ENCODE measurements at regions not wholly inside any gene's neighbourhood (a gene's known extent, or its start where the extent isn't known, plus 50 kb on each side); places are given as distances from the start of the nearest gene placed in this dataset.

DNA sequence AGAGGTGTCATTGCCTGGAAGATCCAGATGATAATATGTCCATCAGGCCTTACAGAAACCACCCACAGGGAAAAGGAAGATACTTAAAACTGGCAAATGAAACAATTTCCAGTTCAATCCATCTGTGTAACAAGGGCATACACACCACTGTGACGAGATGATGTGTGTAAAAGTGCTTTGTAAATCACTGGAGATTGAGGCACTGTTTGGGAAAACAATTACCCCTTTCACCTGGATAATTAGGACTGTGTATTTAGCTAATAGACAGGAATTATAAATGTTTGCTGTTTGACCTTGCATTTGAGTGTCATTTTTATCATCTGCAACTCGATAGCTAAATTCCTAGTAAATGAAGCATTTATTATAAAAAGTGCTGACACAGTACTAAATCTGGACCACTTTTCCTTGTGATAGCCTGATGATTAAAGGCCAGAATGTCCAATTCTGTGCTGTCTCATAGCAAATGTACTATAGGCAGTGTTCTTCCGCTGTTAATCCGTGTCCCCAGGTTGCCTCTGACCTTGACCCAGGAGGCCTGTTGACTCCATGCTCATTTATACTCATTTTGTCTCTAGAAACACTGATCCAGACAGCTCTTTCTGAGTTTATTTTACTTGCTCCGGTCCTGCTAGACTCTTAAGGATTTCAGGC is 105.8 kb downstream of the LACC1 start:
- FAIRE-seq = no peak

DNA sequence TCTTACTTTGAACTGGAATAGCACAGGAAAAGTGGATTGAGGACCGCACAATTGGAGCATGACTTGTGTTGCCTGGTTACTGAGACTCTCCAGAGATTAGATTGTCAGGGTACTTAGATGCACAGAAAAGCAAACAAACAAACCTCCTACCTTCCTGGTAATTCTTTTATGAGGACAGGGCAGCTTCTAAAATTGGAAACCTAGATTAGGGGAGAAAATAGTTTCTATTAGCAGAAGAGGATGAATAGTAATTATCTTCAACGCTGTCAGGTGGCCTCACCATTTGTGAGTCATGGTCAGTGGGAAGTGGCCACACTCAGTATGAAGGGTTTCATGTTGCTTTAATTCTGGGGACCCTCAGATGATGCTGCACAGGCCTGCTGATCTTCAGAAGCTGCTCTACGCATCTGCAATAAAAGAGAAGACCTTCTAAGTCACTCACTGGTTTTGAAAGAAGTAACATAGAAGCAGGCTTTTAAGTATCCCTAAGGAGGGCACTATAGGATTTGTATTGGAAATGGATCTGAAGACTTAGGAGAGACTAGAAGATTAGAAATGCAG is 106.8 kb downstream of the LACC1 start:
- no peak for FAIRE-seq

DNA sequence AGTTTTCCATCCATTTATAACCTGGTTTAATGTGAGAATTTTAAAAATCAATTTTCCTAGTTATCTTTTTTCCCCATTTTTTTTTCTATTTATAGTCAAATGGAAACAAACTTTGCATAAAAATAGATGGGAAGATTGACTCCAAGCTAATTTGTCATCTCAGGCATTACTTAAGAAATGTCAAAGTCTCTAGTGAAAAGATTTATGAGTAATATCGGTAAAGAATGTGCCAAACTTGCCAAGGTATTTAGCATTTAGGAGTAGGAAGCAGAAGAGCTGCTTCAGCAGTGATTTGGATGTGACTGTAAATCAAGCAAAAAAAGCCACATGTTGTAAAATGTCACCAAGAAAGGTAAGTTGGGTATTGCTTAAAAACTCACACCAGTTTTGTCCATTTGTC is 108.6 kb downstream of the LACC1 start:
- FAIRE-seq = no peak

DNA sequence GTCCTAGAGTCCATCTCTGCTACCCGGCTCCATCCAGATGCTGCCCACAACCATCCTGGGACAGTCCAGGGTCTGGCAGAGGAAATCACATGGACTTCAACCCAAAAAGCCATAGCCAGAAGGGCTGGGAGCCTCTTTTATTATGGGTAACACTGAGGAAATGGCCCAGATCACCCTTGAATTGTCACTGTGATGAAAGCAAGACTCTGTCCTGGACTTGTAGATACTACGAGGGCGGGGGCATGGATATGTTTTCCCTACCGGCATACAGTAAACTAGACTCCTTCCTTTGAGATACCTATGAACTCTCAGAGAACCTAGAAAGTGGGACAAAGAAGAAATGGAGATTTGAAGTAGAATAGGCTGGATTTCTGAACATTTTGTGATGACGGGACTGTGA is 110.3 kb downstream of the LACC1 start:
- FAIRE-seq = no peak

DNA sequence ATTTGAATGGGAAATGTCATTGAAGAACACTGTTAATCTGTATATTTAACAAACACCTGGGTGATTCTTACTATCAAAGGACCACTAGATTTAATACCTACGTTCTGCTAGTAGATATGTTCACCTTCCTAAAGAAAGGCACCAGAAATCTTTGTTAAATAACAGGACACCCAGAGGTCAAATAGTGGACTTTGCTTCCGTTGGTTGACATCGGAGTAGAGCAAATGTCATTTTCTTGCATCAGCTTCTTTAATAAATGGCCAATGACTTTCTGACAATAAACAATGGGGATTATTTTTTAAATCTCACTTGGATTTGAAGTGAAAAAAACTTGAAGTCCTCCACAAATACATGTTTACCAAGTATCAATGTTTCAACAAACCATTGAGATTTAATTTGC is 111.1 kb downstream of the LACC1 start:
- FAIRE-seq = no peak

DNA sequence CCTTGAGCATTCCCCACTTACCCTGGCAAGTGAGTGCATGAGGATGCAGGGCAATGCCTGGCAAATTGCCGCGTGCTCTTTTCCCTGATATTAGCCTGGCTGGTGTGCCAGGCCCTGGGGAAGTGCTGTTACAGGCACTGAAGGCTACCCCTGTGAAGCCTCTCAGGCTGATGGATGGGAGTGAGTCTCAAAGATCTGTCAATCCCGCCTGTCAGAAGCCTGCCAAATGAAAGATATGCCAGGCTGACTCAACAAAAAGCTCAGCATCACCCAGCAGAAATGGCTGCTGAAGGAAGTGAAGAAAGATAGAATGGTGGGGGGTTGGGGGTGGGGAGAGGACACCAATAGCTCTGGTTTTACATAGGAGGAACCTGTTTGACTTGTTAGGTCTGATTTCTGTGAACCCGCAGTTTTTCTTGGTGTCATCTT is 112.1 kb downstream of the LACC1 start:
- no peak for FAIRE-seq

DNA sequence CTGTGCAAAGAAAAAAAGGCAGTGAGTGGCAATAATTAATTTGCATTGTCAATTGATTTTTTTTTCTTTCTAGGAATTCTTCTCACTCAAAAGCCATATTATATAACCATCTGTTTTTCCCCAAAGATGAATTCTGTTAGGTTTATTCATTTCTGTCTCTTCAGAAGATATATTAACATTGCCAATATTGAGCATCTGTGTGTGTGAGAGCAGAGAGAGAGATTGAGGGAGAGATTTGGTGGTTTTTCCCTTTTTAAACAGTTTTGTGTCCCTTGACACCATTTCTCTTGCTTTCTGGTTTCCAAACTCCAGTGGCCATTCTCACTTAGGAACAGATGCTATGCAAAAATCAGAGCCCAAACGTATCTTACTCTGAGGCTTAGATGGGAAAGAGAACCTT is 112.5 kb downstream of the LACC1 start:
- no peak for FAIRE-seq

DNA sequence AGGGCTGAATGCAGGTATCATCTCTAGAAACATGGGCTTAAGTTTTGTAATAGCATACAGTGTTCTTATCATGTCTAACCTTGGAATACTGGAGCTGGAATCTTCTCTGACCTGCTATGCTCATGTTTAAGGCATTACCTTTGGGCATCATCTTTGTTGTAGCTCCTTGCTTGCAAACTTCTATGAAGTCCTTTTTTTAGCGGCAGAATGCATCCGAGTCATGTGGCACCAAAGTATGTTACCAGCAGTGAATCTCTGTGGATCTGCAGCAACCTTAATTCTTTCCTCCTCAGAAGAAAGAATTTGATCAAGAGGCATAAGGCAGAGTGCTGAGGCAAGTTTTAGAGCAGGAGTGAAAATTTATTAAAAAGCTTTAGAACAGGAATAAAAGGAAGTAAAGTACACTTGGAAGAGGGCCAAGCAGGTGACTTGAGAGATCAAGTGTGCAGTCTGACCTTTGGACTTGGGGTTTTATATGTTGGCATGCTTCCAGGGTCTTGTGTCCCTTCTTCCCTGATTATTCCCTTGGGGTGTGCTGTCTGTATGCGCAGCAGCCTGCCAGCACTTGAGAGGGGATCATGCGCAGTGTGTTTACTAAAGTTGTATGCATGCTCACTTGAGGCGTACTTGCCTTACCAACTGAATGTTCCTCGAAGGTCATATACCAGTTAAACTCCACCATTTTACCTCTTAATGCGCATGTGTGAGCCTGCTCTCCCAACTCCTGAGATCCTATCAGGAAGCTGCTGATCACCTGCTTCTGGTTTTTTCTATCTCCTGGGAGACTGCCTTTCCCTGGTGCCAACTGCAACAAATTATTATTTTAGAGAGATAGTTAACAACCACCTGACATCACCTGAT is 115.5 kb downstream of the LACC1 start:
- FAIRE-seq = no peak

DNA sequence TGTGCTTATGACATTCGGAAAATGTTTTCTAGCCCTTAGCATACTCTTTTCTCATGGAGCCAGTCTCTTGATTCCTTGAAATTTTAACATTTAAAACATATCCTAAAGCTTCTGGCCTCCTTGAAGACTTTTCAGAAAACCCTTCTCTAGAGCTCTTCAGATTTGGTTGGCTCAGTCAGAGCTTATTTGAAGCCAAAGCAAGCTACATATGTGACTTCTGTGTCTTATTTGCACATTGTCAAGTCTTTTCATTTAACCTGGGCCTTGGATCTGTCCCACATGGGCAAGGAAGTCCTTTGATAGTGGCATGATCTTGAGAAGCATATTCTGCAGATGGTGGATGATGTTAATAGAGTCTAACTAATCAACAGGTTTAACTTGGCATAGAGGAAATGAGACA is 116.5 kb downstream of the LACC1 start:
- FAIRE-seq = no peak

DNA sequence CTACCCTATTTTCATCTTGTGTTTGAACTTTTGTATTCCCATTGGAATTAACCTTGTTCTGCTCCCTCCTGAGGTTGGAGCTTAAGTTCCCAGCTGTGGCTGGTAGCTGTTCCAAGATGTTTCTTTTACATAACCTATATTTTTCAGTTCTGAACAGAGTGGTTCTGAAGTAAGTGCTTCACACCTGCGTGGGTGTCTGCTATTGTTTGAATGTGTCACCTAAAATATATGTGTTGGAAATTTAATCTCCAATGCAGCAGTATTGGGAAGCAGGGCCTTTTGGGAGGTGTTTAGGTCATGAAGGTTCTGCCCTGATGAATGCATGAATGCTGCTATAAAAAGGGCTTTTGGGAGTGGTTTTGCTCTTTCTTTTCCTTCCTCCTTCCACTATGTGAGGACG is 123.8 kb downstream of the LACC1 start:
- FAIRE-seq = no peak

DNA sequence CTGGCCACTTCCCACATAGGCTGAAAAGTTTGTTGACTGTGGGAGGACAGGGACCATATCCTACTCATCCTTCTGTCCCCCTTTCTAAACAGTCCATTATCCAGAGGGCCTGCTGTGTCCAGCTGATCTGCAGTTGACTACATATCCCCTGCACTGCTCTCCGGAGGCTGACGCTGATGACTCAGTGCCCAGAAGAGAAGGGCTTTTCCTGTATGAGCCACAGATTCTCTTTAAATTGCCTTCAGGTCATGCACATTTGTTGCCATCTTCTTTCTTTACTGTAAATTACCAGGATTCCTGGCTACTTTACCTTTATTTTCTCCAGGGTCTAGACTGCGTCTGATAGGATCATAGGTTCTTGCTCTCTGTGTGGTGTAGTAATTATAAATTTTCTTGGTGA is 125.2 kb downstream of the LACC1 start:
- FAIRE-seq = no peak

DNA sequence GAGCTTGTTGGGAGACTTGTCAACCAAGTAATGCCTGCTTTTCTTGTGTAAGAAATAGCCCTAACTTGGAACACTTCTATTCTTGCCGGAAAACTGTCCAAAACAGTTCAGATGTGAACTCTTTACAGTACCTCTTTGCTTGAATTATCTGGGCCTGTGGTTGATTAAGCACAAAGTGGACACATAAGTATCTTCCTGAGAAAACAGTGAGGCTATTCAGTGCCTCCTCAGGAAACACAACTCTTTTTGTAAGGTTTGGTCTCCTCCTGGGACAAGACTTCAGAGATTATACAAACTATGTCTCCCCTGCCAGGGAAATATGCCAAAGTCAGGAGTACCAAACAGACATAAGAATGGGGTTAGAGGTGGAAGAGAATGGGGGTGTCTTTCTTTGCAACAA is 127.7 kb downstream of the LACC1 start:
- no peak for FAIRE-seq

DNA sequence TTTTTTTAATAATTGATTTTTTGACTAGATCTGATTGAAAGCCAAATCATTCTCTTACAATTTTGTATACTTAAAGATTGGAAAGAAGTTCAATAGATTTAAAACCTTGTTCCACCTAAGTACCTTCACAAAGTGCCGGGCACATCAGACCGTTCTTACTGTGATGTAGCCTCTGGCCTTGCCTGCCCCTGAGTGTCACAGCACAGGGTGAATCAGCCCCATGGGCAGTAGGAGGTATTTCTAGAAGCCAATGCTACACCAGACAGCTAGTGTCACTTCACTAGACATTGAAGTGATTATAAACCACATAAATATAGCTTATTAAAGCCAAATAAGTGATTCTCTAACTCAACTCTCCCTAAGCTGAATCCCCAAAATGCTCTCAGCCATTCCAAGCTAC is 131.3 kb downstream of the LACC1 start:
- no peak for FAIRE-seq

DNA sequence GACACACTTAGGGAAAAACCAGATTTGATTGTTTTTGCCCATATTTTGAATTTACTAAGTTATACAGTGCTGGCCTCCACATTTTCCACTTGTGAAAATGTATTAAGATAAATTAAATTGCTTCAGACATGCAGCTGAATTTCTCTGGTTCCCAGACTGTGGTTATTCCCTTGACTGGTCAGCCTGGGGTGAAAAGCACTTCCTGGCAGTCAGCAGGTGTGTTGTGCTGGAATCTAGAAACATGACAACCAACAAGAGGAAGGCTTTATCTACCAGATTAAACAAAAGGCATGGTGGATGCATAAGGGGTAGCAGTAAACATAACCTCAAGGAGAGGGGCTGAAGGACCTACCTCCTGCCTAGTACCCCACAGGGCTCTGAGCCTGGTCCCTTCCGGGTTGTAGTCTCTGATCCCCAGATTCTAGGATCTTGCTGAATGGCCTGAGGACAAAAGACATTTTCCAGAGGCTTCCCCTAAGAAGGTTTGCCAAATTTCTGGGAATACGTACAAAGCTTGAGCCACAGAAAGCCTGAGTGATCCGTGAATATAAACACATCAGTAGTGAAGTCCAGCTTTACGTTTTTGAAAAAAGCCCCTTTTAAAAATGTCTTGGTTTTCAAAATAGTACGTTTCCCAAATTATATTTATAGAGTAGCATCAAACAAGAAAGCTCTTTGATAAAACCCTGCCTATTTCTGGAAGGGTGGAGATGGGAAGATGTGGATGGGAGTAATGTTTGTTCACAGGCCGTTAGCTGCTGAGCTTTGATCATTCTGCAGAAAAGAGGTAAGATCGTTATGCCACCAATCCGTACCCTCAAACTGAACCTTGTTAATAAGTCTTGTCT is 133.4 kb downstream of the LACC1 start:
- no peak for FAIRE-seq

DNA sequence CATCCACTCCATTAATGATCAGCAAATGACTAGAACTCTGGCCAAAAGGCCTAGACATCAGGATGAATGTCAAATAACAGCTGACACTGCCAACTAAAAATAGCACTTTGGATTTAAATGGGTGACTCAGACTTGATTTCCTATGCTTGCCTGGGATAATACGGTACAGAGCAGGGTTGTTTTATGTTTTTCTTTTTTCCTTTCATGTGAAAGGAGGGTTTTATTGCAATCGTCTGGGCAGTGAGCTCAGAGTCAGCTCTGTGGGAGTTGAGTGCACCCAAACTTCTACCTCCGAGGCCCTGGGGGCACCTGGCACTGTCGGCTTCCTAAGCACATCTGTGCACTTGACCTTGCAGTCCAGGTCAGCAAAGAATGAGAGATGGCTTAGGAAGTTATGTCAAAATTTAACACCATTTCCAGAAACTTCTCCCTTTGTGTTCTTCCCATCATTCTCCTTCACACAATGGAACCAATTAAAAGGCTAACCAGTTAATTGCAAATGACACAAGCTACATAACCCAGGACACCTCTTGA is 134.1 kb downstream of the LACC1 start:
- no peak for FAIRE-seq

DNA sequence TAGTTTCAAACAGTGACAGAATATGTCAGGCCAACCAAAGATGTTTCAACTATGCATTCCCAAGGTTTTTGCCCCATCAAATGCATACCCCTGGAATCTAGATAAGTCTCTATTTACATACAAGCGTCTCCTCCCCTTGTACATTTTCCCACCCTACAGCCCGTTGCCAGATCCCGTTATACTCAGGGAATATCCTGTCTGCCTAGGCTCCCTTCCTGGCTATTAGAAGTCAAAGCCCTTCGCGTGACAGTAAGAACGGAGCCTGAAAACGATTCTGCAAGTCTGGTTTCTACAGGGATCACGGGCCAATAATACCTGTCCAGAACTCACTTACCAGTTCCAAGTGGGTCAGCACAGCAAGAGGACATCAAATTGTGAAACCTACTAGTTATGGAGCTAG is 134.8 kb downstream of the LACC1 start:
- no peak for FAIRE-seq

DNA sequence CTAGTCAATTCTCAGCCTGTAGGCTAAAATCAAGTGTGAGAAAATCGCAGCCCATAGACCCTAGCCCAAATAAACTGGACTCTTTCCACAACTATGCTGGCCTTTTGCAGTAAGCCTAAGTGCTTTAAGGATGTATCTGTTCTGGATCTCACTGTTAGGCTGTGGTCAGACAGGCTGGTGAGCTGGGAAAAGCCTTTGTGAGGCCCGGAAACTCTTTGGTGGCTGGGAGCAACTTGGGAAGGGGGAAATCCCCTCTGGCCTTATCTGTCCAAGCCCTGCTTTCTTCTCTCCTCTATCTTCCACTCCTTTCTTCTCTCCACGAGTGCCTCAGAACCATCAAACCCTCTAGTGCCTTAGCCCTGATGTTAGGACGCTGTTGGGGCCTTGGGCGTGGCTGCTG is 135.4 kb downstream of the LACC1 start:
- no peak for FAIRE-seq

DNA sequence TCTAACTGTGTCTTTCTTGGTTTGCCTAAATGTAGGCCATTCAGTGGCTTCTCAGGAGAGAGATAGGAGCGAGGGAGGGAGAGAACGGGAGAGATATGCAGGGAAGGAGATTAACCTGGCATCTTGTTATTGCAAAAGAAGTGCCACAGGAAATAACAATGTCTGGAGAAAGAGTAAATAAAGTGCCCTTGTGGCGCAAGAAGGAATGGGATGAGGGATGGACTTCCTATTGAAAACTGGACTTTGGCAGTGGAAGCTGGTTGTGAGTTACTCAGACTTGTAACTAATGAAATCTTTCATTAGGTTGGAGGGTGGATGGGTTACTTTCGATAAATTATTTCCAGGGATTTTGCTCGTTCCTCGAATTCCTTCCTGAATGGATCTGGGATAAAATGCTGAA is 136.1 kb downstream of the LACC1 start:
- no peak for FAIRE-seq

DNA sequence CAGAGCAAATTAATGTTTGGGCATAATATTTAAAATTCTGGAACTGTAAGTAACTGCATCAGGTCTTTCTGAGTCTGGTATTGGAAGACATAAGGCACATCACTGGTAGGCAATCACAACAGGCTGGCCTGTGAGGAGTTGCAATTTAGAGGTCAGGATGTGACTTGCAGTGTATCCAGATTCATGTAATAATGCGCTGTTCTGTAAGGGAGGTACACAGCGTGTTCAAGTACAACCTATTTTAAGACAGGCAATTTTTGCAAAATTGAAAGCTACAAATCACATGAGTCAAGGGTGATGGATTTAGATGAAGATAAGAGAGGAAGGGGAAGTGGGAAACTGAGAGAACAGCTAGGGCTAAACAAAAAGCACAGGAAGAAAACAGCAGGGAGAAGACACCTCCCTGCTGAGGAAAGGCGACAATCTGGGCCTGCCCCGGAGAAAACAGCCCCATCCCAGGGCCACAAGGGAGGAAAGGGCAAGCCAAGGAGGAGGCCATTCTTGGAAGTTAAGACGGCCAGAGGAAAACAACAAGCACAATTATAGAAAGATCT is 138.1 kb downstream of the LACC1 start:
- no peak for FAIRE-seq

DNA sequence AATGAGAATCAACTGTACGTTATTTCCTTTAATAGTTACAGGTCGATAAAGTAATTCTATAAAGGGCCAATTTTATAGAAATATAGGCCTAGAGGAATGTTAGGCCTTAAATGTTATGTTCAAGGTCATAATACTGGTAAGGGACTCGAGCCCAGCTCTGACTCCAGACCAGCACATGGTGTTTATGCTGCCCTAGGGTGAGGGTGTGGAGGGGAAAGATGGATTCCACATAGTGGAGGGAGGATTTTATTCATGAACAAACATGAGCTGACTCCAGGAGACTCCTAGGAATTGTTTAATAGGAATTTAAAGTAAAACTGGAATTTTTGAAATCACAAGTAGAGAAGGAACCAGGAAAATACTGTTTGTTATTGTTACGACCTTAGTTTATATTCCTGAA is 139.9 kb downstream of the LACC1 start:
- no peak for FAIRE-seq

DNA sequence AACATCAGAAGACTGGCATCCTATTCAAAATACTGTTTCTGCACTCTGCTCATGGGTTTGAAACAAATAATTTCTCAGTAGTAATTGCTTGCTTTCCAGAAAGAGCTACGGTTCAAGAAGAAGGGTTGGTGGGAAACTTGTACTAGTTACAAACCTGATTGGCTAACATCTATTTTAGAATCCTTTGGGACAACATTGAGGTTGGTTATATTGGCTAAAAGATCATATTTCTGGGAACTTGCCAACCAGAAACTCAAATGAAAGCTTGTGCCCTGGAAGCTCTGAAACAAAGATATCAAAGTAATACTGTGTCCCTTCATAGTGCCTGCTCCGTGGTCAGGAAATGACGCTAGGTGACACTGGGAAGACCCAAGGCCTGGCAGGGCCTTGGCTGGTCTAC is 141.7 kb downstream of the LACC1 start:
- no peak for FAIRE-seq

DNA sequence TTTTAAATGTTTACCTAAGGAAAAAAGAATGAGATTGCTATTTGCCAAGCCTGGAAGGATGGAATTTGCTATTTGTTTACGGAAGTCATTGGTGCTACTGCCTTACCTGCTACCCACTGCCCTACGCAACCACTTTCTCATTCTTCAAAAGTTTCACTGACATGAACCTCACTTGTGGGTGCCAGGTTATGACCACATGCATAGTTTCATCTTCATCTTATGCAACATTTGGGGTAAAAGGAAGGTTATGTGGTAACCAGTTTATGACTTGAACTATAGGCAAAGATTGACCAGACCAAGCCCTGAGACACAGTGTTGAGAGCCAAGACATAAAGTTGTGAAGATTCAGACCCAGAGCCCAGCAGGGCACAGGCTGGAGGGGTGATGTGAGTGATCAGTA is 142.5 kb downstream of the LACC1 start:
- no peak for FAIRE-seq
